Astrocyte (in vitro differentiated cells and primary cell): ENCODE measurements at regions not wholly inside any gene's neighbourhood (a gene's known extent, or its start where the extent isn't known, plus 50 kb on each side); places are given as distances from the start of the nearest gene placed in this dataset.

Experiments
- CTCF ChIP-seq: IDR thresholded peaks from 2 replicates; pipeline ENCODE4 v1.5.1; 2011; ENCODE audit warnings: low read depth, mild to moderate bottlenecking, inconsistent platforms, low read length, moderate library complexity; ENCODE audit not compliant: insufficient read depth
- EZH2 ChIP-seq: IDR thresholded peaks from 2 replicates; pipeline ENCODE4 v1.6.1; 2012; ENCODE audit warnings: mild to moderate bottlenecking, low read length, inconsistent platforms; ENCODE audit not compliant: insufficient read depth

GRCh38 chr19:28264556-28264955 lies 948.4 kb downstream of the UQCRFS1 start:
- no peak for TF ChIP-seq CTCF
- TF ChIP-seq EZH2, result no peak
